GM12891 (cell line): ENCODE measurements at regions not wholly inside any gene's neighbourhood (a gene's known extent, or its start where the extent isn't known, plus 50 kb on each side); places are given as distances from the start of the nearest gene placed in this dataset.

Experiments used
- PAX5 ChIP-seq: IDR thresholded peaks from 2 replicates; pipeline ENCODE4 v1.6.1; 2011; ENCODE audit warnings: low read length, moderate library complexity, mild to moderate bottlenecking; ENCODE audit not compliant: insufficient read depth, severe bottlenecking
- POLR2A ChIP-seq: IDR thresholded peaks from 2 replicates; pipeline ENCODE4 v1.6.1; 2011; ENCODE audit warnings: low read depth, low read length, control low read depth
- POLR2AphosphoS5 ChIP-seq: IDR thresholded peaks from 2 replicates; pipeline ENCODE4 v1.6.1; 2011; ENCODE audit warnings: low read depth, low read length, control low read depth

- TF ChIP-seq POLR2AphosphoS5 (no peak), POLR2A (no peak), PAX5 (no peak)
These were observed 210.1 kb downstream of the IKZF2 start for GRCh38 chr2:212941361-212941760.
